Loucy (cell line): ENCODE measurements at regions not wholly inside any gene's neighbourhood (a gene's known extent, or its start where the extent isn't known, plus 50 kb on each side); places are given as distances from the start of the nearest gene placed in this dataset.

Experiments used
- H2AFZ ChIP-seq: fragments of 200-600 bp; sonication (generic); 2 replicates; pipeline ENCODE4 v1.6.0; 2016; ENCODE audit warnings: antibody characterized with exemption, mild to moderate bottlenecking, low read length, moderate library complexity
- H3F3A ChIP-seq: fragments of 200-600 bp; 2 replicates; pipeline ENCODE4 v1.6.0; 2016; ENCODE audit warnings: antibody characterized with exemption, low read depth, mild to moderate bottlenecking
- H3K27me3 ChIP-seq: fragments of 200-600 bp; sonication (generic); 2 replicates; pipeline ENCODE4 v1.6.1; 2014; ENCODE audit warnings: low read length, mild to moderate bottlenecking; ENCODE audit not compliant: insufficient read depth, poor library complexity, severe bottlenecking
- H3K36me3 ChIP-seq: fragments of 200-600 bp; sonication (generic); 2 replicates; pipeline ENCODE4 v1.6.1; 2016; ENCODE audit warnings: low read length; ENCODE audit not compliant: insufficient read depth
- H3K4me1 ChIP-seq: fragments of 200-600 bp; sonication (generic); 2 replicates; pipeline ENCODE4 v1.5.1; 2014; ENCODE audit warnings: low read length, mild to moderate bottlenecking; ENCODE audit not compliant: insufficient read depth, poor library complexity, severe bottlenecking
- H3K4me2 ChIP-seq: fragments of 200-600 bp; sonication (generic); 2 replicates; pipeline ENCODE4 v1.6.0; 2014; ENCODE audit warnings: antibody characterized with exemption, low read length, low read depth, mild to moderate bottlenecking; ENCODE audit not compliant: poor library complexity, severe bottlenecking
- H3K4me3 ChIP-seq: fragments of 200-600 bp; sonication (generic); 2 replicates; pipeline ENCODE4 v1.5.1; 2014; ENCODE audit warnings: low read length, mild to moderate bottlenecking, mixed read lengths; ENCODE audit not compliant: poor library complexity, severe bottlenecking
- H3K79me2 ChIP-seq: fragments of 200-600 bp; sonication (generic); 2 replicates; pipeline ENCODE4 v1.6.1; 2014; ENCODE audit warnings: low read length; ENCODE audit not compliant: insufficient read depth
- H3K9ac ChIP-seq: fragments of 200-600 bp; sonication (generic); 2 replicates; pipeline ENCODE4 v1.6.0; 2014; ENCODE audit warnings: mild to moderate bottlenecking, low read depth, low read length, moderate library complexity; ENCODE audit not compliant: poor library complexity, severe bottlenecking
- H3K9me2 ChIP-seq: fragments of 200-600 bp; sonication (generic); replicated peaks from 2 replicates; pipeline ENCODE4 v1.6.1; 2016; ENCODE audit warnings: low read depth, low read length, mixed read lengths
- H3K9me3 ChIP-seq: fragments of 200-600 bp; sonication (generic); 2 replicates; pipeline ENCODE4 v1.6.1; 2014; ENCODE audit warnings: mild to moderate bottlenecking, antibody characterized with exemption, low read length, low read depth; ENCODE audit not compliant: insufficient read depth
- H4K20me1 ChIP-seq: fragments of 200-600 bp; sonication (generic); 2 replicates; pipeline ENCODE4 v1.6.0; 2014; ENCODE audit warnings: antibody characterized with exemption, low read length, mild to moderate bottlenecking; ENCODE audit not compliant: insufficient read depth, poor library complexity, severe bottlenecking
- CTCF ChIP-seq: fragments of 200-600 bp; sonication (generic); conservative IDR thresholded peaks from 2 replicates; pipeline ENCODE4 v1.5.1; 2014; ENCODE audit warnings: mild to moderate bottlenecking, antibody characterized with exemption, low read length
- EZH2phosphoT487 ChIP-seq: fragments of 200-600 bp; IDR thresholded peaks from 2 replicates; pipeline ENCODE4 v1.6.1; 2018; ENCODE audit warnings: antibody characterized with exemption, mild to moderate bottlenecking, moderate library complexity, borderline replicate concordance

- Histone ChIP-seq H3K36me3 (no peaks in the 10 kb centered on the region), H3K4me1 (no peaks in the 10 kb centered on the region), H3K27me3 (no peaks in the 10 kb centered on the region), H4K20me1 (no peaks in the 10 kb centered on the region), H3K9me2 (no peaks in the 10 kb centered on the region), H3K9me3 (no peaks in the 10 kb centered on the region), H3K4me2 (no peak overlapping the region), H2AFZ (no peak overlapping the region), H3K79me2 (no peaks in the 10 kb centered on the region), H3F3A (no peaks in the 10 kb centered on the region), H3K4me3 (no peak overlapping the region), H3K9ac (no peak overlapping the region)
- no peak for TF ChIP-seq CTCF
- no peak for TF ChIP-seq EZH2phosphoT487
Measured at GRCh38 chr2:153667475-153667874, 188.9 kb upstream of the RPRM start.

- Histone ChIP-seq H3K36me3 (no peaks in the 10 kb centered on the region), H3K4me1 (no peaks in the 10 kb centered on the region), H3K9me3 (no peaks in the 10 kb centered on the region), H3K4me3 (no peak overlapping the region), H3F3A (no peaks in the 10 kb centered on the region), H3K9ac (no peak overlapping the region), H3K27me3 (no peaks in the 10 kb centered on the region), H3K9me2 (no peaks in the 10 kb centered on the region), H4K20me1 (no peaks in the 10 kb centered on the region), H3K4me2 (no peak overlapping the region), H2AFZ (no peak overlapping the region), H3K79me2 (no peaks in the 10 kb centered on the region)
- TF ChIP-seq EZH2phosphoT487 = no peak
- TF ChIP-seq CTCF = no peak
Measured at GRCh38 chr2:153668923-153669322, 190.4 kb upstream of the RPRM start.

GRCh38 chr2:153710128-153710527 is 161.6 kb upstream of the GALNT13 start:
- Histone ChIP-seq H3F3A (no peaks in the 10 kb centered on the region), H3K9me3 (no peaks in the 10 kb centered on the region), H3K4me1 (no peaks in the 10 kb centered on the region), H3K79me2 (no peaks in the 10 kb centered on the region), H2AFZ (no peak overlapping the region), H3K9me2 (no peaks in the 10 kb centered on the region), H3K4me2 (no peak overlapping the region), H3K27me3 (no peaks in the 10 kb centered on the region), H3K4me3 (no peak overlapping the region), H3K36me3 (no peaks in the 10 kb centered on the region), H4K20me1 (no peaks in the 10 kb centered on the region), H3K9ac (no peak overlapping the region)
- no peak for TF ChIP-seq EZH2phosphoT487
- no peak for TF ChIP-seq CTCF
